OCI-LY1 (cell line): ENCODE measurements at regions not wholly inside any gene's neighbourhood (a gene's known extent, or its start where the extent isn't known, plus 50 kb on each side); places are given as distances from the start of the nearest gene placed in this dataset.

Experiments
- H2AFZ ChIP-seq: fragments of 200-600 bp; sonication (generic), shearing (Covaris generic); 2 replicates; pipeline ENCODE4 v1.6.0; 2014; ENCODE audit warnings: antibody characterized with exemption, mild to moderate bottlenecking, low read length
- H3F3A ChIP-seq: fragments of 200-600 bp; sonication (generic), shearing (Covaris generic); 2 replicates; pipeline ENCODE4 v1.6.0; 2014; ENCODE audit warnings: mild to moderate bottlenecking, antibody characterized with exemption, low read length, moderate library complexity; ENCODE audit not compliant: insufficient read depth
- H3K27ac ChIP-seq: fragments of 200-600 bp; sonication (generic); 2 replicates; pipeline ENCODE4 v1.5.1; 2014; ENCODE audit warnings: low read length, mixed run types, mild to moderate bottlenecking, low read depth; ENCODE audit not compliant: poor library complexity, severe bottlenecking
- H3K27me3 ChIP-seq: fragments of 200-600 bp; sonication (generic); 2 replicates; pipeline ENCODE4 v1.6.0; 2014; ENCODE audit warnings: antibody characterized with exemption, mild to moderate bottlenecking, low read length, moderate library complexity; ENCODE audit not compliant: insufficient read depth
- H3K36me3 ChIP-seq: fragments of 200-600 bp; sonication (generic); 2 replicates; pipeline ENCODE4 v1.6.1; 2014; ENCODE audit warnings: mild to moderate bottlenecking, antibody characterized with exemption, low read length, moderate library complexity, mixed read lengths; ENCODE audit not compliant: insufficient read depth
- H3K4me1 ChIP-seq: fragments of 200-600 bp; sonication (generic); 2 replicates; pipeline ENCODE4 v1.5.1; 2014; ENCODE audit warnings: mild to moderate bottlenecking, low read length, moderate library complexity; ENCODE audit not compliant: insufficient read depth, severe bottlenecking
- H3K4me2 ChIP-seq: fragments of 200-600 bp; sonication (generic), shearing (Covaris generic); 2 replicates; pipeline ENCODE4 v1.6.1; 2014; ENCODE audit warnings: low read length
- H3K4me3 ChIP-seq: fragments of 200-600 bp; sonication (generic); 2 replicates; pipeline ENCODE4 v1.5.1; 2014; ENCODE audit warnings: low read length, low read depth, mild to moderate bottlenecking, mixed read lengths; ENCODE audit not compliant: poor library complexity, severe bottlenecking
- H3K79me2 ChIP-seq: fragments of 200-600 bp; shearing (Covaris generic); 2 replicates; pipeline ENCODE4 v1.6.1; 2016; ENCODE audit warnings: mixed run types, low read length, mixed read lengths; ENCODE audit not compliant: insufficient read depth
- H3K9ac ChIP-seq: fragments of 200-600 bp; sonication (generic), shearing (Covaris generic); 2 replicates; pipeline ENCODE4 v1.6.1; 2014; ENCODE audit warnings: mild to moderate bottlenecking, low read length, mixed read lengths
- H3K9me2 ChIP-seq: fragments of 200-600 bp; sonication (generic), shearing (Covaris generic); 2 replicates; pipeline ENCODE4 v1.6.1; 2014; ENCODE audit warnings: low read depth, mild to moderate bottlenecking, low read length, mixed read lengths
- H3K9me3 ChIP-seq: fragments of 200-600 bp; shearing (Covaris generic); 2 replicates; pipeline ENCODE4 v1.6.1; 2014; ENCODE audit warnings: low read length, mixed read lengths
- H4K20me1 ChIP-seq: fragments of 200-600 bp; sonication (generic), shearing (Covaris generic); 2 replicates; pipeline ENCODE4 v1.6.0; 2016; ENCODE audit warnings: mild to moderate bottlenecking, low read length; ENCODE audit not compliant: insufficient read depth
- EZH2 ChIP-seq: fragments of 200-600 bp; sonication (generic), shearing (Covaris generic); IDR thresholded peaks from 2 replicates; pipeline ENCODE4 v1.8.0; 2017; ENCODE audit warnings: borderline replicate concordance, mixed run types, mild to moderate bottlenecking, antibody characterized with exemption, low read length, moderate library complexity, mixed read lengths
- TF ChIP-seq, protein P1 (sequence below): fragments of 200-600 bp; sonication (generic), shearing (Covaris generic); IDR thresholded peaks from 2 replicates; pipeline ENCODE4 v1.5.1; 2017; ENCODE audit warnings: mild to moderate bottlenecking, antibody characterized with exemption, low read length, moderate library complexity, mixed read lengths

DNA sequence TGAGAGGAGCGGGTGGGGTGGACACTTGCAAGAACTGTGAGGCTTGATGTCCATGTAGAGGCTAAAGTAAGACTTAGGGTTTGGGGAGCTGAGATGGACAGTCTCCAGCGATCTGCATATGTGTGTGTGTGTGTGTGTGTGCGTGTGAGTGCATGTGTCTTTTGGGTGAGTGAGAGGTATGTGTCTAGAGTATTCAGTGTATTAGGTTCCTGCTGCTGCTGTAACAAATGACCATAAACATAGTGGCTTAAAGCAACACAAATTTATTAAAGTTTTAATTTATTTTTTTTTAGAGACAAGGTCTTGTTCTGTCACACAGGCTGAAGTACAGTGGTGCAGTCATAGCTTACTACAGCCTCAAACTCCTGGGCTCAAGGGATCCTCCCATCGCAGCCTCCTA is 155.4 kb upstream of the SPRED2 start:
- H3K4me1 ChIP-seq = no peaks in the 10 kb centered on the region
- no peak overlapping the region for H3K4me2 ChIP-seq
- no peaks in the 10 kb centered on the region for H3K9me3 ChIP-seq
- no peak for TF ChIP-seq EZH2
- TF ChIP-seq, protein P1, sequence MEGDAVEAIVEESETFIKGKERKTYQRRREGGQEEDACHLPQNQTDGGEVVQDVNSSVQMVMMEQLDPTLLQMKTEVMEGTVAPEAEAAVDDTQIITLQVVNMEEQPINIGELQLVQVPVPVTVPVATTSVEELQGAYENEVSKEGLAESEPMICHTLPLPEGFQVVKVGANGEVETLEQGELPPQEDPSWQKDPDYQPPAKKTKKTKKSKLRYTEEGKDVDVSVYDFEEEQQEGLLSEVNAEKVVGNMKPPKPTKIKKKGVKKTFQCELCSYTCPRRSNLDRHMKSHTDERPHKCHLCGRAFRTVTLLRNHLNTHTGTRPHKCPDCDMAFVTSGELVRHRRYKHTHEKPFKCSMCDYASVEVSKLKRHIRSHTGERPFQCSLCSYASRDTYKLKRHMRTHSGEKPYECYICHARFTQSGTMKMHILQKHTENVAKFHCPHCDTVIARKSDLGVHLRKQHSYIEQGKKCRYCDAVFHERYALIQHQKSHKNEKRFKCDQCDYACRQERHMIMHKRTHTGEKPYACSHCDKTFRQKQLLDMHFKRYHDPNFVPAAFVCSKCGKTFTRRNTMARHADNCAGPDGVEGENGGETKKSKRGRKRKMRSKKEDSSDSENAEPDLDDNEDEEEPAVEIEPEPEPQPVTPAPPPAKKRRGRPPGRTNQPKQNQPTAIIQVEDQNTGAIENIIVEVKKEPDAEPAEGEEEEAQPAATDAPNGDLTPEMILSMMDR = no peak
- no peaks in the 10 kb centered on the region for H3K36me3 ChIP-seq
- H2AFZ ChIP-seq = no peak overlapping the region
- H3K4me3 ChIP-seq = no peak overlapping the region
- no peaks in the 10 kb centered on the region for H3F3A ChIP-seq
- H3K9ac ChIP-seq = no peak overlapping the region
- H3K79me2 ChIP-seq = no peaks in the 10 kb centered on the region
- no peaks in the 10 kb centered on the region for H4K20me1 ChIP-seq
- H3K9me2 ChIP-seq = no peaks in the 10 kb centered on the region
- no peaks in the 10 kb centered on the region for H3K27me3 ChIP-seq
- H3K27ac ChIP-seq = no peak overlapping the region

DNA sequence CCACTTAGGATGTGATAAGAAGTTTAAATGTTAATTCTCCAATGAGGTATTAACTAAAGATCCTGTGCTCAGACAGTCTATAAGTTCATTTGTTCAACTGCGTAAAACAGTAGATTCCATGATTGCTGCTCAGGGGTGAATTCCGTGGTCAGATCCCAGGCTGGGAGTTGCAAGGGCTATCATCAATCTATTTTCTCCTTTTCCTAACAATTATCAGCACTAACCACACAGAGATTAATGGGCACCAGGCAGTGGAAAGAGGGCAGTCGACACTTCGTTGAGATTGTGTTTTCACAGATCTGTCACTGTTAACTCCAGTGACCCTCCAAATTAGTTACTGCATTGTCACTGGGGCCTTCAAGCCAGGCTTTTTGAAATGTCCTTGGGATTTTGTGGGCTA is 154.1 kb upstream of the SPRED2 start:
- Histone ChIP-seq H3K4me3 (no peak overlapping the region), H3K9me2 (no peaks in the 10 kb centered on the region), H3F3A (no peaks in the 10 kb centered on the region), H3K9me3 (no peaks in the 10 kb centered on the region), H3K36me3 (no peaks in the 10 kb centered on the region), H3K9ac (no peak overlapping the region), H3K4me1 (peaks cover under 1% of the 10 kb centered on the region), H3K79me2 (no peaks in the 10 kb centered on the region), H4K20me1 (no peaks in the 10 kb centered on the region), H3K4me2 (no peak overlapping the region), H3K27me3 (no peaks in the 10 kb centered on the region), H2AFZ (no peak overlapping the region), H3K27ac (no peak overlapping the region)
- TF ChIP-seq, protein P1 = no peak
- no peak for TF ChIP-seq EZH2

DNA sequence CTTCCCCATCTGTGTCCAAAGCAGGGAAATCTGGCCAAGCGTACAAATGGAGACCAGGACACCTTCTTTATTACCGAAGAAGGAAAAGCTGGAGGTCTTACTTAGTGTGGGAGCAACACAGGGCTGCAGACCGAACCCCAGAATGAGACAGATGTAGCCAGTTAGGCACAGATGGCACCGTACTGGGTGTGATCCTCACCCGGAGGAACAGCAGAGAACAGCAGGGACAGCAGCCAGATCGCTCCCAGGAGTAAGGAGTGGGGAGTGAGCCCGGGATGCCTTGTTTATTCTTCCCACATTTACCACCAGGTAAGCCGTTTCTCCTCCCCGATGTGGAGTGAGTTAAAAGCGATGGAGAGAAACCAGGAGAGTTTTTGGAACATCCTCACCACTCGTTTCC is 150.7 kb upstream of the SPRED2 start:
- no peak overlapping the region for H2AFZ ChIP-seq
- H3K4me2 ChIP-seq = no peak overlapping the region
- H3K9ac ChIP-seq = no peak overlapping the region
- H3K36me3 ChIP-seq = no peaks in the 10 kb centered on the region
- H3K4me1 ChIP-seq = peaks cover 4% of the 10 kb centered on the region
- TF ChIP-seq, protein P1 = no peak
- no peak for TF ChIP-seq EZH2
- H3K79me2 ChIP-seq = no peaks in the 10 kb centered on the region
- H3K4me3 ChIP-seq = no peak overlapping the region
- H4K20me1 ChIP-seq = no peaks in the 10 kb centered on the region
- H3K27ac ChIP-seq = no peak overlapping the region
- no peaks in the 10 kb centered on the region for H3F3A ChIP-seq
- H3K9me2 ChIP-seq = no peaks in the 10 kb centered on the region
- H3K27me3 ChIP-seq = no peaks in the 10 kb centered on the region
- no peaks in the 10 kb centered on the region for H3K9me3 ChIP-seq
